NCI-H82 treated with DMSO at 0.1 percent for 48 hours (cell line): ENCODE measurements at regions not wholly inside any gene's neighbourhood (a gene's known extent, or its start where the extent isn't known, plus 50 kb on each side); places are given as distances from the start of the nearest gene placed in this dataset.

Source experiments
- DNase-seq: peaks from one replicate; lab custom pipeline; 2025; ENCODE audit not compliant: unreplicated experiment; lab: John Stamatoyannopoulos, UW

DNA sequence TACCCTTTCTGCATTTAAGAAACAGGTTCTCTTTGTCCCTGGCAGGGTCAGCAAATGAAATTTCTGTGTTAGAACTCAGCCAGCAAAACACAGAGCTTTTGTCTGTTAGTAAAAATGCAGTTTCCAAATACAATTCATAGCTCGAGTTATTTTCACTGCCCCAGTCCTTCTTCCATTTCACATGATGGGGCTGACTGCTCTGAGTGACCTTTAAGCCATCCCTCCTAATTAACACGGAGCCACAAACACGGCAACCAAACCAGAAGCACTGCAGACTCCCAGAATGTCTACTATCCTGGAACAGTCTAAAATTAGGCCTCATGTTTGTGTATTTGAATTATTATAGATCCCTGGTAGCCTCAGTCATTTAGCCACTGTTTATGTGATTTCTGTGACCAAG, 99.1 kb upstream of the RGS4 start:
- no peak for DNase-seq

DNA sequence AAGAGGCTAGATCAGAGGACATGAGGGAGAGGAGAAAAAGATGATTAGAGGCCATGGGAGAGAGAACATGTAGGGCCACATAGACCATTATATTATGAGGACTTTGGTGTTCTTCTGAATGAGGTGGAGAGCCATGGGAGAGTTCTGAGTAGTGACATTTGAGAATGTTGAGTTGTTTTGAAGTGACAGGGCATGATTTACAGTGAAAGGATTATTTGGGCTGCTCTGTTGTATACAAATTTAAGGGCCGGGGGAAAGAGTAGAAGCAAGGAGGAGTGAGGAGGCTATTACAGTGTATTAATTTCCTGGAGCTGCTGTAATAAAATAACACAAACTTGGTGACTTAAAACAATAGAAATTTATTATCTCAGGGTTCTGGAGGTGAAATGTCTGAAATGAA, 102.5 kb upstream of the RGS4 start:
- no peak for DNase-seq

DNA sequence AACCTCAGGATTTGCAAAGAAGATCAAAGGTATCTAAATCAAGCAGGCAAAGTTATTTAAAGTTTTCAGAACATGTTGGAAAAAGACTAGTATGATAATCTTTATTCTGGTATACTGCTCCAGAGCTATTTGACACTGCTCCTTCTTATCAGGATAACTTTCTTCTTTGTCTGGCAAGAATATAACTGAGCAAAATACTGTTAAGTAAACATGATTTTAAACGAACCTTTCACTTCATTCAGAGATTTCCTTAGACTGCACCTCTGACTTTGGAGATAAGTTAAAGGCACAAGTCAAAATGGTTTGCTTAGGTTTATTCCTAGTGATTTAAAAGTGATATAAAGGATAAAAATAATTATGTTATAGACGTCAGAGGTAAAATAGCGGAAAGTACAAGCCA, 103.9 kb upstream of the CCDC190 start:
- no peak for DNase-seq

DNA sequence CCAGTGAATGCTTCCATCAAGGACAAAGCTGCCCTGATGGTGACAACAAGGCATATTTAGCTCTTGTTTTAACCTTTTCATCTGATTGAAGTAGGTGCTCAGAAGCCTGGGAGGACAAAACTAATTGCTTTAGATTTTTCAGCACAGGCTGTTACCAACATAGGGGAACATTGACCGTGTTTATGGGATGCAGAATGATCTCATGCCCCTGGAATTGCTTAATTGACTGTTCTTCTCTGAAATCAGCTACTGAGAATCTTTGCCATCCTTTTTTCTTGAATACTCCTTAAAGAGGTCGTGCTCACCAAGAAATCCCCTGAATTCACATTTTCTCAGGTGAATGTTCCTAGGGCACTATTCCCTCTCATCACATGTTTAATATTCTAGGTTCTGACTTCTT, 95.9 kb upstream of the CCDC190 start:
- no peak for DNase-seq

DNA sequence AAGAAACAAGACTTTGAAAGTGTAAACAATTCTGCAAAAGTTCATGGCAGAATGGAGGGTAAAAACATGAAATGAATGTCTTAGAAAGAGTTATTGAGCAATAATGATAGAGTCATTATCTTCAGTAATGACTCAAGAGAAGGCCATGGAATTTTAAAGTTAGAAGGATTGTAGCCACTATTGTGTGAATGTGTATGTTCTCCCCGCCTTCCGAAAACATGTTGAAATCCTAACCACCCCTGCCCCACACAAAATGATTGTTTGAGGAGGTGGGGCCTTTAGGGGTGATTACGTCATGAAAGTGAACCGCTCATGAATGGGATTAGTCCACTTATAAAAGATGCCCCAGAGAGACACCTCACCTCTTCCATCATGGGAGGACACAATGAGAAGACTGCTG, 93.8 kb upstream of the CCDC190 start:
- no peak for DNase-seq

DNA sequence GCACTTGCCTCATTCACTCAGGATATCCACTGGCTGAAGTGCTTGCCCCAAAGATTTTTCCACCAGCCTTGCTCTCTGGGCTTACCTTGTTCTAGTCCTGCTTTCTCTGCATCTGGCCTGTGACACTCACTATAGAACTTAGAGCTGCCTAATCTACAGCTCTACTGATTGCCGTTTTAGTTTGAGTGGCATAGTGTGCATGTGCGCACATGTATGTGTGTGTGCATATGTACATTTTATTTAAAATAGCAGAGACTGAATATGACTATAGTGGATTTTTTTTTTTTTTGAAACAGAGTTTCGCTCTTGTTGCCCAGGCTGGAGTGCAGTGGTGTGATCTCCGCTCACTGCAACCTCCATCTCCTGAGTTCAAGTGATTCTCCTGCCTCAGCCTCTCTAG, 92.0 kb upstream of the CCDC190 start:
- DNase-seq, result no peak

DNA sequence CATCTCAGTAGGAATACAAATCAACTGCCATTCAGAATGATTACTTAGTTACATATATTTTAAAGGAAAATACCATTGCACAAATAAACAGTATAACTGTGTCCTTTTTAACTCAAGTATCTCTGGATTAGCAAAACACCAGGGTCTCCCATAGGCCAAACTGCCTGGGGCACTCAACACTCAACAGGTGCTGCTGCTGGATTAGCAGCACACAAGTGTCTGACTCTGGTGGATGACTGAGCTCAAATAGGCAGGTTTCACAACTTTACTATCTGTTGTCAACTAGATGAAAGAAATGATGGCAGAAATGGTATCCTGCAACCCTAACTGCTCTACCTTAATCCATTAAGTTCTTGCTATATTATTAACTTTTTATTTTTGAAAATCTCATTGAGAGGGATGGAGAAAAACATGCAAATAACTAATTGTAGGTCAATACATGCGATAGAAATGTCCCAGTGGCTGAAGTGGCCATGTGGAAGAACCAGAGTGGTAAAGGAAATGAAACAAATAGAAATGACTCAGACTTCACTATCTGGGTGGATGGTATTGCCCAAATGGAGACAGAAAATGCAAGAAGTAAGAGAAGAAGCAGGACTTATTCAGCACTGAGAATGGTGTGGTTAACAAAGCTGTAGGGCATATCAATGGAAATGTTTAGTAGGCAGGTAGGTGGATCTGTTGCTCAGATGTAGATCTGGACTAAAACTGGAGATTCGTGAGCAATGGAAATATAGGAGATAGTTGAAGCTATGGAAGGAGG, 90.8 kb upstream of the CCDC190 start:
- DNase-seq, result no peak

DNA sequence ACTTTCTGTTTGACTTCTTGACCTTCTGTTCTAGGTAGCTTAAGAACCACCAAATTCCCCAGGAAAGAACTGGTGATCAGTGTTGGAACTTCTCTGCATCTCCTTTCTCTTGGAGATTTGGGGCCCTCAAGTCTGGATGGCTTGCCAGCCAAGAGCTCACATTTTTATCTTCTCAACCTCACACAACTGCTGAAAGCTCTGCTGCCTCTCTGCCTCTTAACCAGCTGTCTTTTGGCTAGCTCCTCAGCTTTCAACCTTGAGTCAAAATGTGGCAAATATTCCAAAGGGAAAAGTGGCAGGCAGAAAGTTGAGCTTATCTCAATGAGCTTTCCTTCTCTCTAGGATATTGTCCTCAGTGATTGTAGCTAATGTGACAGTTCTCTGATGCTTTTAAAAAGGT, 89.2 kb upstream of the CCDC190 start:
- no peak for DNase-seq

DNA sequence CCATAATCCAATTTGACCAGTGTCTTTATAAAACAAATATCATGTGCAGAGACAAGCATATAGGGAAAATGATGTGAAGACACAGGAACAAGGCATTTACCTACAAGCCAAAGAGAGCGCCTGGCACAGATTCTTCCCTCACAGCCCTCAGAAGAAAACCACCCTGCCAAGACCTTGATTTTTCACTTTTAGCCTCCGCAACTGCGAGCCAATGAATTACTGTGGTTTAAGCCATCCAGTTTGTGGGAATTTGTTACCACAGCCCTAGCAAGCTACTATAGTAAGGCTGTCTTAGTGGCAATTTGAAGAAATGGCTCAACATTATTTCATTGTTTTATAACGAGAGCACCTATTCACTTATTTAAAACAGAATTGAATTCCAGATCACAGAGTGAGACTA, 85.7 kb upstream of the CCDC190 start:
- DNase-seq, result no peak

DNA sequence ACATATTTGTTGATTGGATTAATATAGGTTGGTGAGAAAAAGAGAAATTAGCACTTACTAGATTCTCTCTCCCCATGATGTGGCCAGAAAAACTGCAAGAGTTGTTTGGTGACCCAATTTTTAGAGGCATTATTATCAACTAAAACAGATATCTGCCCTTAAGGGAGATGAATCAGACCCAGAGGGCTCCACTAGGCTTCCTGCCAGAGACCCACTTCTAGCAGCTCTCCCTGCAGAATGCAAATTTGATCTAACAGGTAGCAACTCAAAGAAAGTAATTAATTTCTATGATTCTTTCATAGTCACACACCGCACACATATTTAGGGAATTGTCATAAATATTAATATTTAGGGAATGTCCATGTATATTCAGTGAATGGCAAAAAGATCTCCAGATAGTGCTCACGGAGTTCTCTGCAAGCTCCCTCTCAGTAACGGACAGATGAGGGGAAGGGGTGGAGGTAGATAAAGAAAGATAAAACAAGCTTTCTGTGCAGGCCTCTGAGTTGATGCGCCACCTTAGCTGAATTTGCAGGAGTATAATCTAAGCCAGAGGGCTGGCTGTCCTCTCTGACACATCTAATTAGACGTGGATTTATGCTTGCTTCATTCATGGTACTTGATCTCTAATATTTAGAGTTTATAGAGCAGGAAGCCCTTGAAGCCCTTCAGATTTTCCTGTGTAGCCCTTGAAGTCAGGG, 84.1 kb upstream of the CCDC190 start:
- DNase-seq, result peak; percentile 13

DNA sequence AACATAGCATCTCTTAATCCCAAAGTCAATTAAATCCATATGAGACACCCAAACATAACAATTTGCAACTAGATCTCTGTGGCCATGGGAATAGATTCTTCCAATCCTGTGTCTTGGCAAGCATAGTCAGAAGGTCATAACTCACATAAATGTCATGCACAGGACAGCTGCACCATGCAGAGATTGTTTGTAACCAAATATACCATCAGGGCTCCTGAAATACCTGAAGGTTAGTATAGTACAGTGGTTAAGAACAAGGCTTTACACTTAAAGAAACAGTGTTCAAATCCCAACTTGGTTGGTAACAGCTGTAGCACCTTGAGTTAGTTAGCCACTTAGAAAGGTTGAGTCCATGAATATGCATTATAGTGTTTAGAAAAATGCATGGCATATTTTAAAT, 82.6 kb upstream of the CCDC190 start:
- peak; percentile 16 for DNase-seq

DNA sequence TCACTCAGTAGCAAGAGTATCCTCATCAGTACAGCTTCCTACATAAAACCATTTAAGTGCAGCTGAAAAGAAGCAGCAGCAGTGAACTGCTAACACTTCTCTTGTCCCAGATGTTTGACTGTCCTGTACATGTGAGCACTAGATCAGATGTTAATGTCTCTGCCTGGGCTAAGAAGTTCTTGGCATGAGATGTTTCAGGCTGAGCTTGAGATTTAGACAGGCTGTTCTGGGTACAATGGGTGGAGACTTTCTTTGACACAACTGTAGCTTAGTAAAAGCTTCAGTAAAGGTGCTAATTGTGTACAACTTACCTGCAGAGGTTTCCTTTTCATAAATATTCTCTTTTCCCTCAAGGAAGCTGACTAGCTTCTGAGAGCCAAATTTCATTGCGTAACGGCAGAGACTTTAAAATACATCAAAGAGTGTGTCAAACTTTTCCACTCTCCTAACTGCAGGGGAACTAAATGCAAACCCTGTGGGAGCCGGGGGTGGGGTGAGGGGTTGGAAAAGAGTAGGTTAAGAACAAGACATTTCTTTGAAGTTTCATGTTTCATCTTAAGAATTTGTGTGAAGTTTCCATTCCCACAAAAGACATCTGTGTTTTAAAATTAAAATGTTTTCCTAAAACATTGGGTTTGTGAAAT, 82.1 kb upstream of the CCDC190 start:
- DNase-seq, result no peak

DNA sequence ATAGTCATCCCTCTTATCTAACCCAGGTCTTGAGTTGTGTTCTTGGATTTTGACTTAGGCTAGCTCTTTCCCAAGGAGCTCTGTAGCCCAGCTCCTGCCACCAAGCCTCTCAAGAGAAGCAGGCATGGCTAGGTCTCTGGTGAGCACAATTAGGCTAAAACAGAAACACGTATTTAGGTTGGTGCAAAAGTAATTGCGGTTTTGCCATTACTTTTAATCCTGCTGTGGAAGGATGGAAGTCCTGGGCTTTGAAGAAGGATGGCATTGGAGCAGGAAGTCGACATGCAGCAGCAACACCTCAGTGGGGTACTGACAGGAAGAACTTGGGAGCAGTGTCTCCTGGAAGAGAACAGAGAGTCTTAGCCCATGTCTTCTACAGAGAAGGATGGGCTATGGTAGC, 80.0 kb upstream of the CCDC190 start:
- no peak for DNase-seq

DNA sequence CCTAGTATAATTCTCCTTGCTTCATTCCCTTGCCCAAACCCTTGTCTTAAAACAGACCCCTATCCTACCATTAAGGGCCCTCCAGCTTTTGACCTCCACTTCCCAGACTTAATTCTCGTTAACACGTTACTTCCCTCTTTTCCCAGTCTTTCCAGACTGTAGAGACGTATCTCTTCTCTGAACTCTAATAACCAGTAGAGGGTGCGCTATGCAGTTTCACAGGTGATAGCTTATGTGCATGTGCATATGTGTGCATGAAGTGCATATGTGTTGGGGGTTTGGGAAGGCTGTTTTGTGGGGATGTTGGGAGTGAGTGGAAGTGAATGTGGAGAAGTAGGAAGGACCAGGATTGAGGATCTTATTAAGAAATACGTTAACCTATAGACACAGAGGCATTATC, 78.1 kb upstream of the CCDC190 start:
- DNase-seq, result no peak

DNA sequence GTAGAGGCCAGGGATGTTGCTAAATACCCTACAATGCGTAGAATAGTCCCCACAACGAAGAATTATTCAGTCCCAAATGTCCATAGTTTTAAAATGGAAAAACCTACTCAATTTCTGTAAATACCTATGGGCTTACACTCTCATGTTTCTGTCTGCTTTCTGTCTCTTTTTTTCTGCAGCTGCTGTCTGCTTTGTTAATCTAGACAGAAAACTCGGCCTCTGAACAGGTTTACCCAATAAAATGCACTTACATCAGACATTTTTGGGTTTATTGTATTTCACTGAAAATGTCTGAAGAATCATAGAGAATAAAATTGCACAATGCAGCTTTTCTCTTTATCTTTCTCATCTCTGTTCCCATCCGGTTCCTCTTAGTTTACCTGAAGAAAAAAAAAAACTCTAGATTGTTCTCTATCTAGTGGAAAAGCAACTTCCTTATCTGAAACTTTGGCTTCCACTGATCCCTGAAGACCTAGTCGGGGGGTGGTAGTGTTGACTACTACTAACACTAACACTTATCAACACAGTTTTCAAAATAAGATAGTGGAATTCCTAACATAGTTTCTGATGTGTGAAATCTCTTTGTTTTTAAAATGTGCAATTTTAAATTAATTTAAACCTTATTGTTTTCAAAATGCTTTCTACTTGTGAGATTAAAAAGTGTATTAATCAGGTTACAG, 76.9 kb upstream of the CCDC190 start:
- DNase-seq, result no peak

DNA sequence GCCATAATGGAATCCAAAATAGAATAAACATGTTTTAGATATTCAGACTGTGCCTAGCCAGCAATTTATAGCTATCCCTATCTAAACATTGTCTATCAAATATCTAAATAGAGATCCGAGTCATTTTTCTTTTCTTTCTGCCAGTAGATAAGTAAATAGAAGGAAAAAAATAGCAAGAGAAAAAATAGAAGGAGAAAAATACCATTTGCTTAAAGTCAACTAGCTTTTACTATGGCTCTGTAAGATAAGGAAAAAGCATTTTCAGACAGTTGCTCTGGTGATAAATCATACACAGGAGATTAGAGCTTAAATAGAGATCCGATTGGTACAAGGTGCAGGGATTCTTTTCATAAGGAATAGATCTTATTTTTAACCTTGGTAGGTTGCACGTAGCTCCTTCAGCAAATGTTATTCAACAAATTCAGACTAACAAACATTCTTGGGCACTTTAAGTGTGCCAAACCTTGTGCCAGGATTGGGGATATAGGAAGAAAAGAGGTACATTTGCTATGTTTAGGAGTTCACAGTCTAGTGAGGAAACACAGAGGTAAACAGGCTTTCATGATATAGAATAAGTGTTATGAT, 70.1 kb upstream of the CCDC190 start:
- peak; percentile 52 for DNase-seq

DNA sequence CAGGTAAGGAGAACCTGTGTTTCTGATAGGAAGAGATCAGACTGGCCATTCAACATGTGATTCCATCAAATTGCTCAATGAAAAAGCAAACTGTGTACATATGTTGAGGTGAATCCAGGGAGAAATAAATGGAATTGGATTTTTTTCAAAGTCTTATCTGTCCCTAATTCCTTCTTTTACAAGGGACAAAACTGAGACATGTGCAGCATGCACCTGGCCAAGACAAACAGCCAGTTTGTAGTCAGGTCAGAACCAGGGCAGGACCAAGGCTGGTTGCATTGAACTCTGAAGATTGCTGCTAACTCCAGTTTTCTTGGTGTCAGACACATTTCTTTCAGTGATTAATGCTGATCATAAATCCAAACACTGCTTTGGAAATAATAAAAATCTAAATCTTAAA, 69.6 kb upstream of the CCDC190 start:
- no peak for DNase-seq

DNA sequence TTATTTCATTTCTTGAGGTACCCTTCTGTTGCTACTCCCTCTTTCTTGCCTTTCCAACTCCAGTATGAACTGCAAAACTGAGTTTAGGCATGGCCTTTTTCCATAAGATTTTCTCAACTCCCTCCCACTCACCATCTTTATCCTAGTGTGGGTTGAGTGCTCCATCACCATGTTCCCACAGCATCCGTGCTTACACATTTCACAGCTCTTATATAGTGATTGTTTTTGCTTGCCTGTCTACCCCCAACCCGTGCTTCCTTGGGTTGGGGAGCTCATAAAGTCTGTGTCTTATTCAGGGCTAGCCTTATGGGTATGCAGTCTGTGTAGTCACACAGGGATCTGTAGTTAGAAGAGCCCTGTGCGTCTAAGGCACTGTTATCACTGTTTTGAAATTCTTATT, 68.2 kb upstream of the CCDC190 start:
- DNase-seq, result no peak

DNA sequence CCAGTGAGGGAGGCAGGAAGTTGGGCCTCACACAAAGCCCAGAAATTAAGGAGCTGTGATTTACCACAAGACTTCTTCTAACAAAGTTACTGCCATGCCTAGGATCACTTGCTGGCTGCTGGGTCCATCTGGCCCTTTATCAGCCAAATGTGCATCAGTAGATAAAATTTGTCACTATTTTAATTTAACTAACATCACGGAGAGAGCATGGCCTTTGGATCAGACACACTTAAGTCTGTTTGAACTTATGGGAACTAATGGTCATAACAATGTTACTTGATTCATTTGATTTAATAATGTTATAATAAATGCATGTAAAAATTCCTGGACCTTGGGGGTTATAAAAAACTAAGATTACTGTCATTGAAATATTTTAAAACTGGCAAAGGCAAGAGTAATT, 67.2 kb upstream of the CCDC190 start:
- no peak for DNase-seq

DNA sequence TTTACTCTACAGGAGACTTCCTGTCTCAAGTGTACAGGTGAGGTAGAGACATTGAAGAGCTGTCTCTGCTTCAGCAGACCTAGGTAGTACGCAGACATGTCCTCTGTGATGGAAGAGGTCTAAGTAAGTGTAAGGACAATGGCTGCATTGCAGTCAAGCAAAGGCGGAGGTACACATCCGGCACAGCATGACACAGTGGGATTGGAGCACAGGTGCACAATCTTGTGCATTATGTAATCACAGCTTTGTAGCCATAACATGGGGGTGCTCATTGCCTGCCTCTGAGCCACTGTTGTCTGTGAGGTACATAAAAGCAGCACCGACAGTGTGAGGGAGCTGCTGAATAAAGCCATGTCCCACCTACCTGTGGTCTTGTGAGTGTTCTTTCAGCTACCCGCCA, 66.4 kb upstream of the CCDC190 start:
- no peak for DNase-seq

DNA sequence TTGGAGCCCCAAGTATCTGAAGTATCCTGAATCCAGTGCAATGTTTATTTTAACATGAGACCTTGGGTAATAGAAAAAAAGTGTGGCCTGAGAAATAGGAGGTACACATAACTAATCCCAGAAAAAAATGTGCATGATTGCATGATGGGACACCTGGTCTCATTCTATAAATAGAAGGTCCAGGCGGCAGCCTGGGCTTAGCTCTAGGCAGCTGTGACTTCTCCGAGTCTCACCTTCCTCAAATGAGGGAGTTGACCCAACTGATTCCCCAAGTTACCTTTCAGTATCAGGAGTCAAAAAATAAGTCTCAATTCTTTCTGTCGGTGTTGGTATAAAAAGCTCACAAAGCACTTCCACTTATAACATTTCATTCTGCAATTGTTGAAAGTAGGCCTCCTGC, 65.9 kb upstream of the CCDC190 start:
- no peak for DNase-seq
